CD8-positive, alpha-beta memory T cell (primary cell): ENCODE measurements at regions not wholly inside any gene's neighbourhood (a gene's known extent, or its start where the extent isn't known, plus 50 kb on each side); places are given as distances from the start of the nearest gene placed in this dataset.

ENCODE experiments used
- CTCF ChIA-PET: fragments of 350-600 bp; sonication (Branson Sonifier 250); formaldehyde crosslinking; loops from one replicate; lab custom pipeline; 2021; ENCODE audit warnings: antibody characterized with exemption; lab: Charles Lee
- POLR2A ChIA-PET: fragments of 350-600 bp; sonication (Branson Sonifier 250); formaldehyde crosslinking; loops from one replicate; lab custom pipeline; 2021; ENCODE audit warnings: antibody characterized with exemption; lab: Charles Lee
- DNase-seq, 5 donors: peaks; one replicate each; pipeline versions ENCODE4 v3.0.0 to v3.0.0-alpha.2; 2020 to 2022; ENCODE audit warnings: mixed read lengths in 1 of 5
- H3K27ac ChIP-seq: one replicate; pipeline ENCODE4 v1.7.0; 2013; ENCODE audit warnings: low read depth, mild to moderate bottlenecking, low read length, moderate library complexity
- H3K27me3 ChIP-seq: 2 replicates; pipeline ENCODE4 v1.7.0; 2013; ENCODE audit warnings: low read length, mild to moderate bottlenecking; ENCODE audit not compliant: insufficient read depth, poor library complexity, severe bottlenecking
- H3K36me3 ChIP-seq: 2 replicates; pipeline ENCODE4 v1.7.0; 2013; ENCODE audit warnings: mild to moderate bottlenecking, low read length, moderate library complexity; ENCODE audit not compliant: insufficient read depth
- H3K4me1 ChIP-seq: 2 replicates; pipeline ENCODE4 v1.7.0; 2013; ENCODE audit warnings: mild to moderate bottlenecking, low read length, moderate library complexity; ENCODE audit not compliant: insufficient read depth
- H3K4me3 ChIP-seq: 2 replicates; pipeline ENCODE4 v1.7.0; 2013; ENCODE audit warnings: mild to moderate bottlenecking, low read length
- H3K9me3 ChIP-seq: 2 replicates; pipeline ENCODE4 v1.7.0; 2013; ENCODE audit warnings: mild to moderate bottlenecking, low read length
- H3K27ac Mint-ChIP-seq, 8 donors: one replicate each; pipeline ENCODE4 v1.8.0; 2020 to 2021; ENCODE audit warnings: mixed read lengths in 8 of 8, mild to moderate bottlenecking in 6 of 8, inconsistent platforms in 3 of 8, moderate library complexity in 3 of 8
- H3K27me3 Mint-ChIP-seq, 2 donors: one replicate each; pipeline ENCODE4 v1.8.0; 2020 to 2021; ENCODE audit warnings: mixed read lengths in 2 of 2, mild to moderate bottlenecking in 1 of 2, moderate library complexity in 1 of 2
- H3K36me3 Mint-ChIP-seq, 3 donors: one replicate each; pipeline ENCODE4 v1.8.0; 2020 to 2021; ENCODE audit warnings: mixed read lengths in 3 of 3, inconsistent platforms in 1 of 3, mild to moderate bottlenecking in 1 of 3
- H3K4me1 Mint-ChIP-seq, 3 donors: one replicate each; pipeline ENCODE4 v1.8.0; 2020 to 2021; ENCODE audit warnings: mixed read lengths in 3 of 3, inconsistent platforms in 1 of 3, mild to moderate bottlenecking in 1 of 3
- H3K4me3 Mint-ChIP-seq, 7 donors: one replicate each; pipeline ENCODE4 v1.8.0; 2020 to 2021; ENCODE audit warnings: mixed read lengths in 7 of 7, mild to moderate bottlenecking in 6 of 7, moderate library complexity in 4 of 7, inconsistent platforms in 2 of 7
- H3K9me3 Mint-ChIP-seq, 5 donors: one replicate each; pipeline ENCODE4 v1.8.0; 2020 to 2022; ENCODE audit warnings: mixed read lengths in 5 of 5, mild to moderate bottlenecking in 3 of 5, moderate library complexity in 2 of 5, inconsistent platforms in 1 of 5

DNA sequence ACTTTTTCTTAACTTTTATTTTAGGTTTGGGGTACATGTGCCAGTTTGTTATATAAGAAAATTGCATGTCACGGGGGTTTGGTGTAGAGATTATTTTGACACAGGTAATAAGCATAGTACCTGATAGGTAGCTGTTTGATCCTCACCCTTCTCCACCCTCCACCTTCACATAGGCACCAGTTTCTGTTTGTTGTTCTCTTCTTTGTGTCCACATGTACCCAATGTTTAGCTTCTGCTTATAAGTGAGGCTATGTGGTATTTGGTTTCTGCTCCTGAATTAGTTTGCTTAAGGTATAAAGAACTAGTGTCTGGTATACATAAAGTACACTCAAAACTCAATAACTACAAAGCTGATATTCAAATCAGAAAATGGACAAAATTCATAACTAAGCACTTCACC, 654.6 kb upstream of the LINC00305 start:
- Histone ChIP-seq H3K36me3 (no peaks in the 10 kb centered on the region), H3K4me1 (no peaks in the 10 kb centered on the region), H3K9me3 (no peaks in the 10 kb centered on the region), H3K27ac (no peak overlapping the region), H3K4me3 (no peak overlapping the region), H3K27me3 (no peaks in the 10 kb centered on the region)
- POLR2A ChIA-PET, result no interaction called here
- CTCF ChIA-PET, result no interaction called here
- Mint-ChIP-seq H3K4me3 (no peak overlapping the region), H3K9me3 (peaks cover 1 to 29% (median 8%) of the 10 kb centered on the region in 5 donors), H3K27me3 (no peaks in the 10 kb centered on the region), H3K4me1 (no peaks in the 10 kb centered on the region), H3K27ac (no peak overlapping the region), H3K36me3 (no peaks in the 10 kb centered on the region)
- no peak for DNase-seq

DNA sequence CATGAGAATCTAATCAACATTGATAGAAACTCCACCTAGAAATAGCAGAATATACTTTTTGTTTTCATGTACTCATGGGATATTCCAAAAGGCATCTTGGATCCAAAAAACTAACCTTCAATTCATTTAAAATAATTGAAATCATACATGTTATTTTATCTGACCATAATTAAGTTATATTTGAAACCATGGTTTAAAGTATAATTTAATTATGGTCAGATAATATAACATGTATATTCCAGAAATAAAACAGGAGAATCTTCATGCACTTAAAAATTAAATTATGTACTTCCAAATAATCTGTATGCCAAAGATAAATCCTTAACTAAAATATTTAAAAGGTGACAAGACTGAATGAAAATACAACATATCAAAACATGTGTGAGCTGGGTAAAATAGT, 651.3 kb upstream of the LINC00305 start:
- Histone ChIP-seq H3K27ac (no peak overlapping the region), H3K36me3 (no peaks in the 10 kb centered on the region), H3K27me3 (no peaks in the 10 kb centered on the region), H3K9me3 (no peaks in the 10 kb centered on the region), H3K4me1 (no peaks in the 10 kb centered on the region), H3K4me3 (no peak overlapping the region)
- H3K27me3 Mint-ChIP-seq, result no peaks in the 10 kb centered on the region
- no peak overlapping the region for H3K4me3 Mint-ChIP-seq
- peaks cover 5 to 31% (median 12%) of the 10 kb centered on the region in 5 donors for H3K9me3 Mint-ChIP-seq
- ChIA-PET CTCF (no interaction called here), POLR2A (no interaction called here)
- no peaks in the 10 kb centered on the region for H3K4me1 Mint-ChIP-seq
- no peak overlapping the region for H3K27ac Mint-ChIP-seq
- no peak for DNase-seq
- H3K36me3 Mint-ChIP-seq, result no peaks in the 10 kb centered on the region

DNA sequence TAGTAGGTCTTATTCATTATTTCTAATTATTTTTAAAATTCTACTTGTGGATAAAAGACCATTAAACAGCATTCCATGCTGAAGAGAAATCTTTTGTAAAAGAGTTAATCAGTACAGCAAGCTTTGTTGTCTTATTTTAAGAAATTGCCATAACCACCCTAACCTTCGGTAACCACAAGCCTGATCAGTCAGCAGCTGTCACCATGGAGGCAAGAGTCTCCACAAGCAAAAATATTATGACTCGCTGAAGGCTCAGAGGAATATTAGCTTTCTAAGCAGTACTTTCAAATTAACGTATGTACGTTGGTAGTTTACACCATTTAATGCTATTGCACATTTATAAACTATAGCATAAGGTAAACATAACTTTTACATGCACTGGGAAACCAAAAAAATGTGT, 650.5 kb upstream of the LINC00305 start:
- no peaks in the 10 kb centered on the region for H3K4me1 Mint-ChIP-seq
- Histone ChIP-seq H3K4me1 (no peaks in the 10 kb centered on the region), H3K27ac (no peak overlapping the region), H3K4me3 (no peak overlapping the region), H3K36me3 (no peaks in the 10 kb centered on the region), H3K9me3 (no peaks in the 10 kb centered on the region), H3K27me3 (no peaks in the 10 kb centered on the region)
- no peak for DNase-seq
- H3K36me3 Mint-ChIP-seq, result no peaks in the 10 kb centered on the region
- H3K4me3 Mint-ChIP-seq, result no peak overlapping the region
- H3K9me3 Mint-ChIP-seq, result peaks cover 4 to 27% (median 12%) of the 10 kb centered on the region in 5 donors
- no peaks in the 10 kb centered on the region for H3K27me3 Mint-ChIP-seq
- CTCF ChIA-PET, result no interaction called here
- POLR2A ChIA-PET, result no interaction called here
- H3K27ac Mint-ChIP-seq, result no peak overlapping the region

DNA sequence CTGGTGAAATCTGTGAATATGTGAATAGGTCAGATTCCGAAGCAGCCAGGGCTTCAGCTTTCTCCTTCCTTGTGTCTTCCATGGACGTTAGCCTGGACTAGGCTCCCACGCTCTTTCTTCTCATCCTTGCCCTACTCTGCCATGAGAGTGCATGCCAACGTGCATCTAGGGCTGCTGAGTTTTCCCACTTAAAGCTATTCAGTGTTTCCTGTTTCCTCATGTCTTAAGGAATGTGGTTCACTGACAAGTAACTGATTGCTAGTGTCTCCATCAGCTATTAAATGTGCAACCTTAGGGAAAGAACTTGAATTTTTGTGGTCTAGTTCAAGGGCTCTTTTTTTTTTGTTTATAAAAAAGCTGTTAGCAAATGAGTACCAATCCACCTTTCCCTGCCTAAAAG, 642.3 kb upstream of the LINC00305 start:
- no peak overlapping the region for H3K27ac ChIP-seq
- H3K36me3 ChIP-seq, result no peaks in the 10 kb centered on the region
- no peak overlapping the region for H3K4me3 ChIP-seq
- DNase-seq, result no peak
- Mint-ChIP-seq H3K36me3 (no peaks in the 10 kb centered on the region), H3K4me3 (no peak overlapping the region), H3K27ac (no peak overlapping the region), H3K9me3 (peaks cover 0 to 14% (median 7%) of the 10 kb centered on the region in 5 donors), H3K4me1 (no peaks in the 10 kb centered on the region), H3K27me3 (no peaks in the 10 kb centered on the region)
- H3K9me3 ChIP-seq, result no peaks in the 10 kb centered on the region
- no peaks in the 10 kb centered on the region for H3K4me1 ChIP-seq
- ChIA-PET POLR2A (no interaction called here), CTCF (no interaction called here)
- H3K27me3 ChIP-seq, result no peaks in the 10 kb centered on the region

DNA sequence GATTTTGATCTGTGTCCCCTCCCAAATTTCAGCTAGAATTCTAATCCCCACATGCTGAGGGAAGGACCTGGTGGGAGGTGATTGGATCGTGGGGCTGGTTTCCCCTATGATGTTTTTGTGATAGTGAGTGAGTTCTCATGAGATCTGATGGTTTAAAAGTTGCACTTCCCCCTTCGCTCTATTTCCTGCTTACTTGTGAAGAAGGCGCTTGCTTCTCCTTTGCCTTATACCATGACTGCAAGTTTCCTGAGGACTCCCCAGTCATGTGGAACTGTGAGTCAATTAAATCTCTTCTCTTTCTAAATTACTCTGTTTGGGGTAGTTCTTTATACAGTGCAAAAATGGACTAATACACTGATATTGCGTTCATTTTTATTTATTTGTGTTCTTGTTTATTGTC, 636.8 kb upstream of the LINC00305 start:
- ChIA-PET POLR2A (no interaction called here), CTCF (no interaction called here)
- Histone ChIP-seq H3K27me3 (no peaks in the 10 kb centered on the region), H3K4me3 (no peak overlapping the region), H3K9me3 (no peaks in the 10 kb centered on the region), H3K36me3 (no peaks in the 10 kb centered on the region), H3K4me1 (no peaks in the 10 kb centered on the region), H3K27ac (no peak overlapping the region)
- Mint-ChIP-seq H3K4me1 (no peaks in the 10 kb centered on the region), H3K4me3 (no peak overlapping the region), H3K27me3 (no peaks in the 10 kb centered on the region), H3K9me3 (peaks cover 0 to 18% (median 10%) of the 10 kb centered on the region in 5 donors), H3K36me3 (no peaks in the 10 kb centered on the region), H3K27ac (no peak overlapping the region)
- no peak for DNase-seq

DNA sequence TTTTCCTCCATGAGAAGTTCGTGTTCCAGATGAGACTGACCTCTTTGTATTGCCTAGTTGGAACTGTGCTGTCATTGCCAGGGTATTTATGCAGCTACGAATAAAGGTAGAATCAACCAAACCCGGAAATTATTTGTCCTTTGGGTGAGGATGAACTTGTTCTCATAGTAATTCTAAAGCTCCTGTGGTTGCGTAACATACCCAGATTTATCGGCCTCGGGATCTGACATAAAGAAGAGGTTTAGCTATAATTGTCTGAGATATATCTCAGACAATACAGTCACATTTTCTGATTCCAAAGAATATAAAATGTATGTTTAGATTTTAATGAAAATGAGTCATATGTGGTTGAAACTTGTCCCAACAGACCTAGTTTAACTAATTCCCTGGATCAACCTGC, 628.7 kb upstream of the LINC00305 start:
- POLR2A ChIA-PET, result no interaction called here
- no peaks in the 10 kb centered on the region for H3K27me3 Mint-ChIP-seq
- CTCF ChIA-PET, result no interaction called here
- Histone ChIP-seq H3K4me1 (no peaks in the 10 kb centered on the region), H3K4me3 (no peak overlapping the region), H3K9me3 (no peaks in the 10 kb centered on the region), H3K27ac (no peak overlapping the region), H3K36me3 (no peaks in the 10 kb centered on the region), H3K27me3 (no peaks in the 10 kb centered on the region)
- peaks cover 0 to 27% (median 5%) of the 10 kb centered on the region in 5 donors for H3K9me3 Mint-ChIP-seq
- no peaks in the 10 kb centered on the region for H3K4me1 Mint-ChIP-seq
- DNase-seq, result no peak
- no peaks in the 10 kb centered on the region for H3K36me3 Mint-ChIP-seq
- no peak overlapping the region for H3K27ac Mint-ChIP-seq
- H3K4me3 Mint-ChIP-seq, result no peak overlapping the region

DNA sequence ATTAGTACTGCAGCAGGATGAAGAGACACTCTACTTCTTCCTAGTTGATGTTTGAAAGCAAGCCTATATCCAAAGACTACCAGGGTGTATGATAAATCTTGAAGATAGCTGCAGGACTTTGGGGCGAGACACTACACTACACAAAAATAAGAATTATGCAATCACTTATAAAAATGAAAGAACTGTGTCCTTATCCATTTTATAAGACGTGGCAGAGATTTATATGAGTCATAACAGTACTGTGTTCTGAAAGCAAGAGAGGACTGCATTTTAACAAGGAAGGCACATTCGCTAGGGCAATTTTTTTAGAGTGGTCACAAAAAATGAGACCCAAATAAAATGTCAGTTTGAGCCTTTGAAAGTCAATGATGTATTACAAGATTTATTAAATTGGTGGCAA, 617.0 kb upstream of the LINC00305 start:
- no peaks in the 10 kb centered on the region for H3K36me3 ChIP-seq
- ChIA-PET CTCF (no interaction called here), POLR2A (no interaction called here)
- Mint-ChIP-seq H3K4me1 (no peaks in the 10 kb centered on the region), H3K4me3 (no peak overlapping the region), H3K9me3 (peaks cover 5 to 34% (median 12%) of the 10 kb centered on the region in 5 donors), H3K27ac (no peak overlapping the region), H3K36me3 (no peaks in the 10 kb centered on the region), H3K27me3 (no peaks in the 10 kb centered on the region)
- no peaks in the 10 kb centered on the region for H3K4me1 ChIP-seq
- no peaks in the 10 kb centered on the region for H3K27me3 ChIP-seq
- H3K27ac ChIP-seq, result no peak overlapping the region
- H3K9me3 ChIP-seq, result no peaks in the 10 kb centered on the region
- no peak for DNase-seq
- no peak overlapping the region for H3K4me3 ChIP-seq

DNA sequence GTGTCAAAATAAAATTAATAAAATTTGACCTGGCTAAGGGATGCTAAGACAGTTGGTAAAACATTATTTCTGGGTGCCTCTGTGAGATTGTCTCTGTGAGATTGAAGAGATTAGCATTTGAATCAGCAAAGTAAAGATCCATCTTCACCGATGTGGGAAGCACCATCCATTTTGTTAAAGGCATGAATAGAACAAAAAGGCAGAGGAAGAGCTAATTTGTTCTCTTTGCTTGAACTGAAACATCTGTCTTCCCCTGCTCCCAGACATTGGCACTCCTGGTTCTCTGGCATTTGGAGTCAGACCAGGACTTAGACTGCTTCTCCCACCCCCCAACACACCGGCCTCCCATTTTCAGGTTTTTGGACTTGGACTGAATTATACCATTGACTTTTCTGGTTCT, 603.8 kb upstream of the LINC00305 start:
- H3K9me3 Mint-ChIP-seq, result peaks cover 5 to 28% (median 12%) of the 10 kb centered on the region in 5 donors
- peaks cover 0 to 5% (median 0%) of the 10 kb centered on the region in 3 donors for H3K36me3 Mint-ChIP-seq
- no peaks in the 10 kb centered on the region for H3K27me3 ChIP-seq
- H3K36me3 ChIP-seq, result no peaks in the 10 kb centered on the region
- H3K27ac ChIP-seq, result no peak overlapping the region
- no peaks in the 10 kb centered on the region for H3K9me3 ChIP-seq
- no peaks in the 10 kb centered on the region for H3K4me1 Mint-ChIP-seq
- no peaks in the 10 kb centered on the region for H3K4me1 ChIP-seq
- ChIA-PET CTCF (no interaction called here), POLR2A (no interaction called here)
- no peak overlapping the region for H3K4me3 Mint-ChIP-seq
- no peak overlapping the region for H3K4me3 ChIP-seq
- H3K27ac Mint-ChIP-seq, result no peak overlapping the region
- no peaks in the 10 kb centered on the region for H3K27me3 Mint-ChIP-seq
- no peak for DNase-seq

DNA sequence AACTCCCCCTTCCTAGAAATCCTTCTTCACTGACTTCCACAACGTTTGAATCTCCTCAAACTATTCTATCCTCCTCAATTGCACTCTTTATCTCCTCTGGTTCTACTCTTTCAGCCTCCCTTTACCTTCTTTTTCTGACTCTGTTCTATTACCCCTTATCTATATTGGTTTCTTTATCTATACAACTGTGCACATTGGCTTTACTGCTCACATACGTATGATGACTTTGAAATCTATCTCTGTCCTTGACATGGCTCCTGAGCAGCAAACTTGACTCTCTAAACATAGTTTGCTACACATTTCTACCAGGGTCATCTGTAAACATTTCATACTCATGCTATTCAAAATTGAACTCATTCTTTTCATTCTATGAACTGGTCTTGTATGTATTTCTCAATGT, 601.0 kb upstream of the LINC00305 start:
- DNase-seq, result no peak
- no peaks in the 10 kb centered on the region for H3K4me1 Mint-ChIP-seq
- Histone ChIP-seq H3K27ac (no peak overlapping the region), H3K4me1 (no peaks in the 10 kb centered on the region), H3K4me3 (no peak overlapping the region), H3K36me3 (no peaks in the 10 kb centered on the region), H3K27me3 (no peaks in the 10 kb centered on the region), H3K9me3 (no peaks in the 10 kb centered on the region)
- H3K9me3 Mint-ChIP-seq, result peaks cover 3 to 35% (median 12%) of the 10 kb centered on the region in 5 donors
- H3K27me3 Mint-ChIP-seq, result no peaks in the 10 kb centered on the region
- no peak overlapping the region for H3K4me3 Mint-ChIP-seq
- ChIA-PET POLR2A (no interaction called here), CTCF (no interaction called here)
- H3K36me3 Mint-ChIP-seq, result peaks cover 0 to 5% (median 0%) of the 10 kb centered on the region in 3 donors
- H3K27ac Mint-ChIP-seq, result no peak overlapping the region
